Endometrium (tissue), 2 donors: ENCODE measurements at regions not wholly inside any gene's neighbourhood (a gene's known extent, or its start where the extent isn't known, plus 50 kb on each side); places are given as distances from the start of the nearest gene placed in this dataset.

Source experiments
- FAIRE-seq: peaks from 2 replicates; lab custom pipeline; 2012; peaks lifted over from hg19 to GRCh38; lab: Jason Lieb, UNC
- donor health status: control.
- donor health status: control.

DNA sequence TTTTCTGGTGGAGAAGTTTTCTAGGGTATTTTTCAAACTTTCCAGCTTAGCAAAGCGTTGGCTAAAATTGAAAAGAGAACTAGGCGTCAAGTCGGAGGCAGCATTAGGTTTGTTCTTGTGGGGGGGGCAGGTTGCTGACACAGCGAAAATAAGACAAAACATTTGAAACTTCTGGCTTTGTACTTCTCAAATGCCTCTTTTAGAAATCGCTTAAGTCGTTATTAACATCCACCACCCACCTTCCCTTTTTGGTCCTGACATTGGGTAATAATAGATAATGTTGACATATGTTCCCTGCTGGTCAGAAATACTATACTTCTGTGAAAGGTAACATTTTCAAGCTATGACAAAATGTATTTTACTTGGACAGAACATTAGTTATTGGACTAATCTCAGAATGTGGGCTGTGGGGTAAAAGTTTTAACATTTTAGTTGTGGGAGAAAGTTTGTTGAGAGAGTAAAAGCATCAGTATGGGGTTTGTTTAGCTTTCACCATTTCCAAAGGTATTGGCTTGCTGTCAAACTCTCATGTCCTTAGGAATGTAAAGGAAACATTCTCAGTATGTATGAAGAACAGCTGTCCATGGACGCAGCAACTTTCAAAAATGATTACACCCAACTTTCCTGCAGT, 88.1 kb upstream of the ZEB2 start:
- FAIRE-seq = no peak

GRCh38 chr2:144607099-144607498, 87.2 kb upstream of the ZEB2 start:
- FAIRE-seq = no peak

- no peak for FAIRE-seq
Measured at GRCh38 chr2:144606466-144607095, 86.7 kb upstream of the ZEB2 start.

DNA sequence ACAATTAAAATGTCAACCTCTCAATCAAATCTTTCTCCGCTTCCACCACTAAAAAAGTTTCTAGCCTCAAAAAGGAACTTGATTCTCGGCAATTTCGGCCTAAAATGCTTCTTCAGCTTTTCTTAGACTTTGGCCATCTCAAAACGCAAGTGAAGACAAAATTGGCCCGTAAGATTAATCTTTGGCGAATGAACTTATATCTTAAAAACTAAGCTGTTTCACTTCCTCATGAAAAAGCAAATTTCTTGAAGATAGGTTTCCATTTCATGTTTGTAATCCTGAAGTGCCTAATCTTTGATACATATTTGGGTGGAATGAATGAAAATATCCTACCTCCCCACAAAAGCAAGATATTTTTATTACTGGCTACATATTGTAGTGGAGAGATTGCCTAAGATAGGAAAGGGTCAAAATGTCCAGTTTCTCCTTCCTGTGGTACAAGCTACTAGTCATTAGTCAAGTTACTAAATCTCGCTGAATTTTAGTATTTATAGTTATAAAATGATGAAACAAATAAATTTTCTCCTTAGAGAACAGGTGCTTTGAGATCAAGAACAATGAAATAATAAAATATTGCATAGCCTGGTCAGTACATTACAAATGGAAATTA, 85.4 kb upstream of the ZEB2 start:
- FAIRE-seq = no peak

DNA sequence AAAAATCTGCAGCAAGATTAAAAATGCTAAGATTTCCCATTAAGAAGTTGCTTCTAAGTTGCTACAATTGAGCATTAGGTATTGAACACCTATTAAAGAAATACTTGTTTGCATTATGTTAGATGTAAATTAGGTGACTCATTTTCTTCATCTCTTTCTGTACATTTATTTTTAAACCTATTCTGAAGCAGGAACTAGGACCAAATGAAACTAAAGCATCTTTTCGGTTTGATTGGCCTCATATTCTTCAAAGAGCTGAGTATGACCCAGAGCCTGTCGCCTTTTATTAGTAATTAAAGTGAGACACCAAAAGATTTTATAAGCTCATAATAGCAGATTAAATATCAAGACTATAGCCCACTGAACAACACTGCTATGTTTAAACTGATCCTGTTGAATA, 83.4 kb upstream of the ZEB2 start:
- no peak for FAIRE-seq

GRCh38 chr2:144598906-144599305, 79.0 kb upstream of the ZEB2 start:
- FAIRE-seq = no peak

DNA sequence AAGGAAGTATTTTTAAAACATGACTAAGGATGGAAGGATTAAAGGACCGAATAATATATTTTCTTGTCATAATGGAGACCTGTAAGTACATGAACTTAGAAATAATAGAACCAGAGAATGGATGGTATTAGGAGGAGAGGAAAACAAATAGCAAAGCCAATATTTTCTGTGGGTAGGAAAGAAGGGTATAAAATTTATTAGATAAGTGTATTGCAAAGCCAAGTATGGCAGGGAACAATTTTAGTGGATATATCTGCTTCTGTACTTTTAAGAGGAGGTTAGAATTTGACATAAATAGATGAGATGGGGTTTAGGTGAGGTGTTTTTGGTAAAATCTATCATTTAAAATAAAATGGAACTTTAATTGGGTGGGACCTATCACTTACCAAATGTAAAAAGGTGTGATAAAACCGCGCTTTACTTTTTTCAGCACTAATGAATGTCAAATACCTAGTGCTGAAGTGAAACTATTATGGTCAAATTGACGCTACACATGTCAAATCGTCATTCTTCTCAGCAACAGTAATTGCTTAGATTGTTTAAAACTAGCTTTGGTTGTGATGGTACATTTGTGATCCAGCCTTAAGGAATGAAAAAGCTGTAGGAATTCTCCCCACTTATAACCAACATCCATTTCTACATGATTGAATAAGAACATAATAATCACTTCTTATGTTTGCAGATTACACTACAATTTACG, 78.1 kb upstream of the ZEB2 start:
- FAIRE-seq = no peak

GRCh38 chr2:144597388-144597787, 77.5 kb upstream of the ZEB2 start:
- FAIRE-seq = no peak

GRCh38 chr2:144596073-144596871, 76.4 kb upstream of the ZEB2 start:
- no peak for FAIRE-seq

- FAIRE-seq = no peak
Measured at GRCh38 chr2:144595686-144596072, 75.8 kb upstream of the ZEB2 start.

- FAIRE-seq = no peak
Measured at GRCh38 chr2:144595279-144595678, 75.4 kb upstream of the ZEB2 start.

DNA sequence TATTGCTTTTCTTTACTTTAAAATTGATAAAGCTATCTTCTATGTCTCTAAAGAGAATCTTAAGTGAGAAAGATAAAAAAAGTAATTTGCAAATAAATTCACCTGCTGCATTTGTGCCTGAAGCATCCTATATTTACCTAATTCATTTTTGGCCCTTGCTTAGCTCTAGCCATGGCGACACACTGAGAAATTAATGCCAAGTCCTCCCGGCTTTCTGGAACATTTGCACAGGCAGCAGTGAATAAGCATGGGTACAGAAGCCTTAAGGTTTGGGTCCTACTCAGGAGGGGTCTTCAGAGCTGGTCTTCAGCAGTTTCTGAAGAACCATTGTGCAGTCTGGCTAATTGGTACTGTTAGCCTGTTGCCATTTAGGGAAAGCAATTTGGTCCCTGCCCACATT, 73.9 kb upstream of the ZEB2 start:
- FAIRE-seq = no peak

GRCh38 chr2:144592500-144593256, 72.8 kb upstream of the ZEB2 start:
- no peak for FAIRE-seq

DNA sequence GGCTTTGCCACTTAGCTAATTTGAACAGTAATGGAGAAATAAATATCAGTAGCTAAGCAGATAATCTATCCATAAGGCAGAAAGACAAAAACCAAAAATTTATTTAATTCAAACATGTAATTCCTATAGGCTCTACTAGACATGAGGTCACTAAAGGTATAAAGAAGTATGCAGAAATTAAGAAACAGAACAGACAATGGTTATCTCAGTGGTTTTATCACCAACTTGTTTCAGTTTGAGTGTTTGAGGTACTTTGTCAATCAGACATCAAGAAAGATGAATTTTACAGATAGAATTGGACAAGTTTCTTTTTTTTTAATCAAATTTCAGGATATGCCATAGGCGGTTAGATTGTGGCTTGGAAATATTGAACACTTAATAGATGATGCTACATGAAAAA, 67.4 kb upstream of the ZEB2 start:
- FAIRE-seq = no peak

DNA sequence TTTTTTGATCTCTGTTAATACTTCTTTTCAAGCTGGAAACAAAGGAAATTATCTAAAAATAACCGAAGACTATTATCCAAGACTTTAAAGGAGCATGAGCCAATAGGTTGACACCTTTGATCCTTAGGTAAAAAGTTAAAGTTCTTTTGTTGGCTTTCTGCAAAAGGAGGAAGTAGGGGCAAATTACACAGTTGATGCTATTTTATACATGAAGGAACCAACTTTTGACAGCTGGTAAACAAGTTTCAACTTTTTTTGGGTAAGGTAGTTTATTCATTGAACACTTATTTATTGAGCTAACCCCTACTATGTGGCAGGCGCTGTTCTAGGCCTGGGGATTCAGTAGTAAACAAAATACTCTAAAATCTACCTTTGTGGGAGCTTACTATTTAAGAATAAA, 66.6 kb upstream of the ZEB2 start:
- FAIRE-seq = no peak

- no peak for FAIRE-seq
Measured at GRCh38 chr2:144583741-144584453, 64.0 kb upstream of the ZEB2 start.

- FAIRE-seq = no peak
Measured at GRCh38 chr2:144583381-144583729, 63.4 kb upstream of the ZEB2 start.

GRCh38 chr2:144582651-144583380, 62.9 kb upstream of the ZEB2 start:
- no peak for FAIRE-seq

DNA sequence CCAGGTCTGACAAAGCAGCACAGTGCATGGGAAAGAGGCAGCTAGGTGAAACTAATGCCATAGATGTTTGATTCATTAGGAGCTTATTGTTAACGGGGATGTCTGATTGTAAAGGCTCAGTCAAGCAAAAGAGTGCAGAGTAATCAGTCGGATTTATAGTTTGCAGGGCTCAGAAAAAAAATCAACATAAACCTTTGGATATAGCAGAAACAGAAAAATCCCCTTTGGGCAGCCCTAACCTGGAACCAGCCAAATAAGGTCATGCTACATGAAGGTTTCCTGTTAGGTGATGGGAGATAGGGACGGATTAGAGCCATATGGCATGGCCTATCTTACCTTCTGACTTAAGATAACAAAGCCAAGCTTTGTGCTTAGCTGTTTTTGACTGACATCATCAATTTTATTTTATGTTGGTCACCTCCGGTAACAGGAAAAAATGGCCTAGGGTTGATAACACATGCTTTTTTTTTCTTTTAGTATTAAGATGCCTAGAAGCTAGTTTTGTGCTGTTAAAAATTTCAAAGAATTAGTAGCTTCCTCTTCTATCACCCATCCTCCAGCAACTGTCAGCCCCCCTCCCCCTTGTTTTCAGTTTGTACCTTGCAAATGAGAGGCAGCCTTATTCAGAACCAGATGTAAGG, 60.7 kb upstream of the ZEB2 start:
- no peak for FAIRE-seq

DNA sequence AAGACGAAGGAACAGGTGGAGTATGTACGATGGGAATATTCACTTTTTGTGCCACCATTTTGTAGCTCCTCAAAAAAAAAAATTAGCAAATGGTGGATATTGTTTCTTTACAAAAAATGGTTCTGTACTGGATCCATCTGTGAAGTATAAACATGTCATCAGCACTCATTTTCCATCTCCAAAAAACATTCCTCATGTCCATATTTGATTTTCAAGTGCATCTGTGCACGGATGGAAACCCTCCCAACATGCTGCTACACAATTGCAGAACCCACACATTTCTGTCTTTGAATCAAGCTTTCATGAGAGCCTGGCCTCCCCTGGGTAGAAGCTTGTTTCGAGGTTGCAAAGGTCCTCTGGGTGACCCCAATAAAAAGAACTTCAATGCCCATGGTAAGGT, 59.6 kb upstream of the ZEB2 start:
- FAIRE-seq = no peak
